ENCODE measurements at regions not wholly inside any gene's neighbourhood (a gene's known extent, or its start where the extent isn't known, plus 50 kb on each side); places are given as distances from the start of the nearest gene placed in this dataset.

GRCh38 chr11:90764691-90765090 lies 541.8 kb upstream of the CHORDC1 start:
- H2AFZ ChIP-seq (ENCODE audit: low read depth, low read length) = no peak overlapping the region
- H3K9ac ChIP-seq (ENCODE audit: low read length) = no peak overlapping the region
- no peak overlapping the region for H3K4me2 ChIP-seq (ENCODE audit: low read length)
- TF ChIP-seq, protein P1, sequence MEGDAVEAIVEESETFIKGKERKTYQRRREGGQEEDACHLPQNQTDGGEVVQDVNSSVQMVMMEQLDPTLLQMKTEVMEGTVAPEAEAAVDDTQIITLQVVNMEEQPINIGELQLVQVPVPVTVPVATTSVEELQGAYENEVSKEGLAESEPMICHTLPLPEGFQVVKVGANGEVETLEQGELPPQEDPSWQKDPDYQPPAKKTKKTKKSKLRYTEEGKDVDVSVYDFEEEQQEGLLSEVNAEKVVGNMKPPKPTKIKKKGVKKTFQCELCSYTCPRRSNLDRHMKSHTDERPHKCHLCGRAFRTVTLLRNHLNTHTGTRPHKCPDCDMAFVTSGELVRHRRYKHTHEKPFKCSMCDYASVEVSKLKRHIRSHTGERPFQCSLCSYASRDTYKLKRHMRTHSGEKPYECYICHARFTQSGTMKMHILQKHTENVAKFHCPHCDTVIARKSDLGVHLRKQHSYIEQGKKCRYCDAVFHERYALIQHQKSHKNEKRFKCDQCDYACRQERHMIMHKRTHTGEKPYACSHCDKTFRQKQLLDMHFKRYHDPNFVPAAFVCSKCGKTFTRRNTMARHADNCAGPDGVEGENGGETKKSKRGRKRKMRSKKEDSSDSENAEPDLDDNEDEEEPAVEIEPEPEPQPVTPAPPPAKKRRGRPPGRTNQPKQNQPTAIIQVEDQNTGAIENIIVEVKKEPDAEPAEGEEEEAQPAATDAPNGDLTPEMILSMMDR (IDR thresholded peaks at IDR 0.05; ENCODE audit: low read depth, low read length) = no peak
- TF ChIP-seq EZH2phosphoT487 (IDR thresholded peaks at IDR 0.05; ENCODE audit: low read depth) = no peak
- H3K4me3 ChIP-seq (ENCODE audit: low read length) = no peak overlapping the region
- H4K20me1 ChIP-seq (ENCODE audit: insufficient read depth, low read length) = no peaks in the 10 kb centered on the region
- no peak overlapping the region for H3K27ac ChIP-seq (ENCODE audit: low read length)
- H3K9me3 ChIP-seq (ENCODE audit: insufficient read depth, low read length) = no peaks in the 10 kb centered on the region
- H3K4me1 ChIP-seq (ENCODE audit: low read length) = peaks cover 13% of the 10 kb centered on the region
- no peaks in the 10 kb centered on the region for H3K27me3 ChIP-seq (ENCODE audit: low read depth, low read length)
- H3K36me3 ChIP-seq (replicated peaks; ENCODE audit: low read depth, low read length) = no peaks in the 10 kb centered on the region
- no peaks in the 10 kb centered on the region for H3K79me2 ChIP-seq (ENCODE audit: low read length)

DNA sequence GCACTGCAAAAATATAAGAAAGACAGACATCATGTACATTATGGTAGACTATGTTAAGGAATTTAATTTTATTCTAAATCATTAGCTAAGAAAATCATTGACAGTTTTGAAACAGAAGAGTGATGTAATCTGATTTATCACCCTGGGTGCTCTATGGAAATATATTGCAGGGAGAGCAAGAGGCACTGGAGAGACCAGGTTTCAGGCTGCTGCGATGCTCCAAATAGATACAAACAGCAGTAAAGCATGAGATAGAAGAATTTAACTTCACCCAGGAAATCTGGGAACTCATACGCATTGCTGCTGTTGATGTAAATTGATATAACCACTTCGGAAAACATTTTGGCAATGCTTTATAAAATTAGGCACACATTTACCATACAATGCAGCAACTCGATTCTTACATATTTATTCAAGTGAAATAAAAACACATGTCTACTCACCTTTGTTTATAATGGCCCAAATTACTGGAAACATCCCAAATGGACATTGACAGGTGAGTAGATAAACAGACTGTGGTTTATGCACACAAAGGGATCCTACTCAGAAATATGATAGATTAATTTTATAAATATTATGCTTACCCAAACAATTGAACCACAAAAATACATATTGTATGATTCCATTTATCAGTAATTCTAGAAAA lies 535.1 kb upstream of the CHORDC1 start:
- Histone ChIP-seq H2AFZ (ENCODE audit: low read depth, low read length) (no peak overlapping the region), H3K4me2 (ENCODE audit: low read length) (no peak overlapping the region), H3K36me3 (replicated peaks; ENCODE audit: low read depth, low read length) (no peaks in the 10 kb centered on the region), H3K9me3 (ENCODE audit: insufficient read depth, low read length) (no peaks in the 10 kb centered on the region), H3K4me1 (ENCODE audit: low read length) (peaks cover 19% of the 10 kb centered on the region), H3K79me2 (ENCODE audit: low read length) (no peaks in the 10 kb centered on the region), H3K27ac (ENCODE audit: low read length) (no peak overlapping the region), H4K20me1 (ENCODE audit: insufficient read depth, low read length) (no peaks in the 10 kb centered on the region), H3K9ac (ENCODE audit: low read length) (no peak overlapping the region), H3K4me3 (ENCODE audit: low read length) (no peak overlapping the region), H3K27me3 (ENCODE audit: low read depth, low read length) (no peaks in the 10 kb centered on the region)
- TF ChIP-seq EZH2phosphoT487 (IDR thresholded peaks at IDR 0.05; ENCODE audit: low read depth) = no peak
- TF ChIP-seq, protein P1 (IDR thresholded peaks at IDR 0.05; ENCODE audit: low read depth, low read length) = no peak

DNA sequence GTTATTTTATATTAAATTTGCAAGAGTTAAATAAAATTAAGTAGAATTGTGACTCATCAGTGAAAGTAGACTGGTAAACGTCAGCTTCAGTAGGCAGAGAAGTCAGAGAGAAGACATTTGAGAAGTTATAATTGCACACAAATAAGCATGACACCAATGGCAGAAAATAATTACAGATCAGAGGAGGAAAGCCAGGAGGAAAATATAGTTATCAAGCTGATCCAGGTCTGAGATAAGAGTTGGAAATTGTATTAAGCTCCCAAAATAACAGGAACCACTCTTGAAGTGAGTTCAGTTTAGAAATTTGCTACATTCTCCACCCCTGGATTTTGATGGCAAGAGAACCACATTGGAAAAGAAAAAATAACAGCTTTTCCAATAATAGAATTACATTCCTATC lies 533.8 kb upstream of the CHORDC1 start:
- Histone ChIP-seq H3K79me2 (ENCODE audit: low read length) (no peaks in the 10 kb centered on the region), H3K36me3 (replicated peaks; ENCODE audit: low read depth, low read length) (no peaks in the 10 kb centered on the region), H4K20me1 (ENCODE audit: insufficient read depth, low read length) (no peaks in the 10 kb centered on the region), H3K27ac (ENCODE audit: low read length) (no peak overlapping the region), H3K9me3 (ENCODE audit: insufficient read depth, low read length) (no peaks in the 10 kb centered on the region), H3K4me2 (ENCODE audit: low read length) (no peak overlapping the region), H3K9ac (ENCODE audit: low read length) (no peak overlapping the region), H3K4me3 (ENCODE audit: low read length) (no peak overlapping the region), H3K27me3 (ENCODE audit: low read depth, low read length) (no peaks in the 10 kb centered on the region), H2AFZ (ENCODE audit: low read depth, low read length) (no peak overlapping the region), H3K4me1 (ENCODE audit: low read length) (peaks cover 13% of the 10 kb centered on the region)
- TF ChIP-seq, protein P1 (IDR thresholded peaks at IDR 0.05; ENCODE audit: low read depth, low read length) = no peak
- TF ChIP-seq EZH2phosphoT487 (IDR thresholded peaks at IDR 0.05; ENCODE audit: low read depth) = no peak

DNA sequence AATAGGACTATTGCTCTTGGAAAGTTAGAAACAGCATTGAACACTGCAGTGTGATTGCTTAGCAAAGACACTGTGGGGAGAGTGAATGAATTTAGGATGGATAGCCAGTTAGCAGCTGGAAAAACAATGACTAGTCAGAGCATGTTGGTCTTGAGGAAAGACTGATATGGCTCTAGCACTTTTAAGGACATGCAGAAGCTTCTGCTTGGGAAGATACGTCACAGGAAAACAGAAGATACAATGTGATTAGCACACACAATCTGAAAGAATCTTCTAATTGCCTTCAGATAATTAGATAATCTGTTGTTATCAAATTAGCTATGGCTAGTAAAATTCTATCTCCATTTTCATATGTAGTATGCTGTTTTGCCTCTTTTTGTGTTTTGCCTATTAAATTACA lies 530.7 kb upstream of the CHORDC1 start:
- H2AFZ ChIP-seq (ENCODE audit: low read depth, low read length) = no peak overlapping the region
- no peaks in the 10 kb centered on the region for H3K36me3 ChIP-seq (replicated peaks; ENCODE audit: low read depth, low read length)
- H3K4me3 ChIP-seq (ENCODE audit: low read length) = no peak overlapping the region
- H3K27me3 ChIP-seq (ENCODE audit: low read depth, low read length) = no peaks in the 10 kb centered on the region
- H3K9ac ChIP-seq (ENCODE audit: low read length) = no peak overlapping the region
- peaks cover 6% of the 10 kb centered on the region for H3K4me1 ChIP-seq (ENCODE audit: low read length)
- no peak overlapping the region for H3K4me2 ChIP-seq (ENCODE audit: low read length)
- no peaks in the 10 kb centered on the region for H3K9me3 ChIP-seq (ENCODE audit: insufficient read depth, low read length)
- TF ChIP-seq, protein P1 (IDR thresholded peaks at IDR 0.05; ENCODE audit: low read depth, low read length) = no peak
- no peak for TF ChIP-seq EZH2phosphoT487 (IDR thresholded peaks at IDR 0.05; ENCODE audit: low read depth)
- H3K27ac ChIP-seq (ENCODE audit: low read length) = no peak overlapping the region
- H4K20me1 ChIP-seq (ENCODE audit: insufficient read depth, low read length) = no peaks in the 10 kb centered on the region
- H3K79me2 ChIP-seq (ENCODE audit: low read length) = no peaks in the 10 kb centered on the region
